ENCODE measurements at regions not wholly inside any gene's neighbourhood (a gene's known extent, or its start where the extent isn't known, plus 50 kb on each side); places are given as distances from the start of the nearest gene placed in this dataset.

- TF ChIP-seq ZNF707 (tag by site-specific recombination; IDR thresholded peaks at IDR 0.05): no peak
- no peak for TF ChIP-seq AEBP2 (tag by site-specific recombination; IDR thresholded peaks at IDR 0.05; ENCODE audit: borderline replicate concordance)
- TF ChIP-seq ZNF426 (tag by site-specific recombination; IDR thresholded peaks at IDR 0.05): no peak
- no peak for TF ChIP-seq ZNF211 (tag by site-specific recombination; IDR thresholded peaks at IDR 0.05; ENCODE audit: low read depth)
These were observed 179.3 kb upstream of the HDAC4 start for GRCh38 chr2:239580199-239580527.

All from HEK293 (cell line).